CD4-positive, alpha-beta T cell treated with Interleukin-4 for 1 hour (primary cell): ENCODE measurements at regions not wholly inside any gene's neighbourhood (a gene's known extent, or its start where the extent isn't known, plus 50 kb on each side); places are given as distances from the start of the nearest gene placed in this dataset.
A peak's percentile ranks its signal among the peaks of the same experiment; 100 is the strongest.

Experiments used
- DNase-seq, 2 donors: peaks; one replicate each; pipeline ENCODE4 v3.0.0-alpha.2; 2020 to 2022

- DNase-seq, result no peak
Observed at GRCh38 chr22:49657974-49658590, 169.6 kb downstream of the BRD1 start.

- peak; percentile 83 to 90 for DNase-seq
Observed at GRCh38 chr22:49657275-49657973, 170.2 kb downstream of the BRD1 start.

- DNase-seq, result peak; percentile 23 to 58
Observed at GRCh38 chr22:49656883-49657274, 170.8 kb downstream of the BRD1 start.

GRCh38 chr22:49656291-49656851 lies 171.3 kb downstream of the BRD1 start:
- DNase-seq, result no peak

GRCh38 chr22:49655168-49655812 lies 172.4 kb downstream of the BRD1 start:
- DNase-seq, result no peak

- no peak for DNase-seq
Observed at GRCh38 chr22:49650336-49651241, 177.1 kb downstream of the BRD1 start.

GRCh38 chr22:49649166-49650068 lies 178.3 kb downstream of the BRD1 start:
- DNase-seq, result no peak

- DNase-seq, result no peak
Observed at GRCh38 chr22:49648053-49648452, 179.6 kb downstream of the BRD1 start.

GRCh38 chr22:49647627-49648026 lies 180.0 kb downstream of the BRD1 start:
- DNase-seq, result no peak

- no peak for DNase-seq
Observed at GRCh38 chr22:49646876-49647275, 180.8 kb downstream of the BRD1 start.

- DNase-seq, result no peak
Observed at GRCh38 chr22:49645791-49646550, 181.7 kb downstream of the BRD1 start.

GRCh38 chr22:49645257-49645656 lies 182.4 kb downstream of the BRD1 start:
- no peak for DNase-seq

- DNase-seq, result no peak
Observed at GRCh38 chr22:49643998-49644397, 183.7 kb downstream of the BRD1 start.

GRCh38 chr22:49643466-49643865 lies 184.2 kb downstream of the BRD1 start:
- no peak for DNase-seq

GRCh38 chr22:49642741-49643140 lies 184.9 kb downstream of the BRD1 start:
- no peak for DNase-seq

GRCh38 chr22:49642331-49642730 lies 185.3 kb downstream of the BRD1 start:
- DNase-seq, result no peak

GRCh38 chr22:49641770-49642313 lies 185.8 kb downstream of the BRD1 start:
- no peak for DNase-seq

- DNase-seq, result no peak
Observed at GRCh38 chr22:49640366-49641095, 187.1 kb downstream of the BRD1 start.

- no peak for DNase-seq
Observed at GRCh38 chr22:49639956-49640355, 187.7 kb downstream of the BRD1 start.

- no peak for DNase-seq
Observed at GRCh38 chr22:49638788-49639187, 188.9 kb downstream of the BRD1 start.
